BJ (cell line): ENCODE measurements at regions not wholly inside any gene's neighbourhood (a gene's known extent, or its start where the extent isn't known, plus 50 kb on each side); places are given as distances from the start of the nearest gene placed in this dataset.
"Not testable (repeated sequence)": the region's sequence is repeated elsewhere in the genome, so short reads cannot be mapped to it uniquely, and the experiment has no call there.

Experiments used
- CTCF ChIA-PET: fragments of 350-600 bp; formaldehyde crosslinking; extraction: SDS; loops from one replicate; lab custom pipeline; 2021; ENCODE audit warnings: antibody characterized with exemption, inconsistent platforms; lab: Yijun Ruan, JAX
- POLR2A ChIA-PET: fragments of 300-600 bp; sonication (Branson Sonifier 250); formaldehyde crosslinking; extraction: SDS; loops from one replicate; lab custom pipeline; 2021; ENCODE audit warnings: antibody characterized with exemption; lab: Charles Lee
- DNase-seq: peaks from one replicate; pipeline ENCODE4 v3.0.0-alpha.2; 2011; ENCODE audit warnings: low read depth
- H3K27me3 ChIP-seq: 2 replicates; pipeline ENCODE4 v1.6.0; 2011; ENCODE audit warnings: low read length; ENCODE audit not compliant: control insufficient read depth, insufficient read depth
- H3K36me3 ChIP-seq: 2 replicates; pipeline ENCODE4 v1.5.1; 2011; ENCODE audit warnings: low read length; ENCODE audit not compliant: control insufficient read depth, insufficient read depth
- H3K4me3 ChIP-seq: 2 replicates; pipeline ENCODE4 v1.5.1; 2011; ENCODE audit warnings: low read depth, mild to moderate bottlenecking, control low read depth, low read length
- TF ChIP-seq, protein P1 (sequence below): IDR thresholded peaks from 2 replicates; pipeline ENCODE4 v1.5.1; 2011; ENCODE audit warnings: low read depth, mild to moderate bottlenecking, control low read depth, inconsistent platforms, low read length, moderate library complexity; ENCODE audit not compliant: insufficient read depth

GRCh38 chr3:110494728-110495127, 576.9 kb upstream of the NECTIN3 start:
- ChIA-PET POLR2A (interaction anchor here (0.6 kb wide), 1 partner anchor 410 kb away, joined by 3 read pairs; no protein-coding TSS in a partner anchor), CTCF (interaction anchor here (0.6 to 1.2 kb wide), 3 partner anchors 9 to 219 kb away, joined by 3 read pairs; no protein-coding TSS in a partner anchor)
- DNase-seq: no peak
- Histone ChIP-seq H3K27me3 (no peaks in the 10 kb centered on the region), H3K36me3 (no peaks in the 10 kb centered on the region), H3K4me3 (no peak overlapping the region)
- TF ChIP-seq, protein P1, sequence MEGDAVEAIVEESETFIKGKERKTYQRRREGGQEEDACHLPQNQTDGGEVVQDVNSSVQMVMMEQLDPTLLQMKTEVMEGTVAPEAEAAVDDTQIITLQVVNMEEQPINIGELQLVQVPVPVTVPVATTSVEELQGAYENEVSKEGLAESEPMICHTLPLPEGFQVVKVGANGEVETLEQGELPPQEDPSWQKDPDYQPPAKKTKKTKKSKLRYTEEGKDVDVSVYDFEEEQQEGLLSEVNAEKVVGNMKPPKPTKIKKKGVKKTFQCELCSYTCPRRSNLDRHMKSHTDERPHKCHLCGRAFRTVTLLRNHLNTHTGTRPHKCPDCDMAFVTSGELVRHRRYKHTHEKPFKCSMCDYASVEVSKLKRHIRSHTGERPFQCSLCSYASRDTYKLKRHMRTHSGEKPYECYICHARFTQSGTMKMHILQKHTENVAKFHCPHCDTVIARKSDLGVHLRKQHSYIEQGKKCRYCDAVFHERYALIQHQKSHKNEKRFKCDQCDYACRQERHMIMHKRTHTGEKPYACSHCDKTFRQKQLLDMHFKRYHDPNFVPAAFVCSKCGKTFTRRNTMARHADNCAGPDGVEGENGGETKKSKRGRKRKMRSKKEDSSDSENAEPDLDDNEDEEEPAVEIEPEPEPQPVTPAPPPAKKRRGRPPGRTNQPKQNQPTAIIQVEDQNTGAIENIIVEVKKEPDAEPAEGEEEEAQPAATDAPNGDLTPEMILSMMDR: no peak

- no peaks in the 10 kb centered on the region for H3K36me3 ChIP-seq
- no peaks in the 10 kb centered on the region for H3K27me3 ChIP-seq
- no peak for DNase-seq
- TF ChIP-seq, protein P1: no peak
- H3K4me3 ChIP-seq: no peak overlapping the region
- POLR2A ChIA-PET: interaction anchor here (0.6 kb wide), 1 partner anchor 409 kb away, joined by 3 read pairs; no protein-coding TSS in a partner anchor
- CTCF ChIA-PET: interaction anchor here (0.6 to 1.1 kb wide), 2 partner anchors 8 to 219 kb away, joined by 3 read pairs; no protein-coding TSS in a partner anchor
Observed at GRCh38 chr3:110495201-110495927, 576.3 kb upstream of the NECTIN3 start.

GRCh38 chr3:110504401-110504800, 567.2 kb upstream of the NECTIN3 start:
- no peaks in the 10 kb centered on the region for H3K36me3 ChIP-seq
- no peak overlapping the region for H3K4me3 ChIP-seq
- ChIA-PET POLR2A (no interaction called here), CTCF (interaction anchor here (1.1 to 1.4 kb wide), 2 partner anchors 9 to 198 kb away, joined by 3 read pairs; no protein-coding TSS in a partner anchor)
- TF ChIP-seq, protein P1: no peak
- no peaks in the 10 kb centered on the region for H3K27me3 ChIP-seq
- DNase-seq: no peak

DNA sequence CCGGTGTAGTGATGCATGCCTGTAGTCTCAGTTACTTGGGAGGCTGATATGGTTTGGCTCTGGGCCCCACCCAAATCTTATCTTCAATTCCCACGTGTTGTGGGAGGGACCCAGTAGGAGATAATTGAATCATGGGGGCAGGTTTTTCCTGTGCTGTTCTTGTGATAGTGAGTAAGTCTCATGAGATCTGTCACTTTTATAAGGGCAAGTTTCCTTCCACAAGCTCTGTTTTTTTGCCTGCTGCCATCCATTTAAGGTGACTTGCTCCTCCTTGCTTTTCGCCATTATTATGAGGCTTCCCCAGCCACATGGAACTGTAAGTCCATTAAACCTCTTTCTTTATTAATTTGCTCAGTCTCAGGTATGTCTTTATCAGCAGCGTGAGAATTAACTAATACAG, 566.7 kb upstream of the NECTIN3 start:
- TF ChIP-seq, protein P1: no peak
- CTCF ChIA-PET: interaction anchor here (1.1 kb wide), 1 partner anchor 198 kb away, joined by 3 read pairs; no protein-coding TSS in a partner anchor
- Histone ChIP-seq H3K4me3 (no peak overlapping the region), H3K27me3 (no peaks in the 10 kb centered on the region), H3K36me3 (no peaks in the 10 kb centered on the region)
- POLR2A ChIA-PET: no interaction called here
- no peak for DNase-seq

GRCh38 chr3:110506890-110507289, 564.7 kb upstream of the NECTIN3 start:
- Histone ChIP-seq H3K4me3 (no peak overlapping the region), H3K36me3 (no peaks in the 10 kb centered on the region), H3K27me3 (no peaks in the 10 kb centered on the region)
- CTCF ChIA-PET: interaction anchor here (0.6 kb wide), 1 partner anchor 16 kb away, joined by 3 read pairs; no protein-coding TSS in a partner anchor
- TF ChIP-seq, protein P1: no peak
- POLR2A ChIA-PET: no interaction called here
- DNase-seq: no peak

GRCh38 chr3:110507570-110507969, 564.0 kb upstream of the NECTIN3 start:
- CTCF ChIA-PET: interaction anchor here (0.6 kb wide), 1 partner anchor 573 kb away, joined by 3 read pairs; no protein-coding TSS in a partner anchor
- H3K4me3 ChIP-seq, POLR2A ChIA-PET, DNase-seq, H3K27me3 ChIP-seq, H3K36me3 ChIP-seq: not testable (repeated sequence)
